CD4-positive, alpha-beta T cell treated with Interleukin-6 for 4 hours (primary cell): ENCODE measurements at regions not wholly inside any gene's neighbourhood (a gene's known extent, or its start where the extent isn't known, plus 50 kb on each side); places are given as distances from the start of the nearest gene placed in this dataset.

ENCODE experiments used
- DNase-seq: peaks from one replicate; pipeline ENCODE4 v3.0.0-alpha.2; 2020; ENCODE audit warnings: mixed read lengths

DNA sequence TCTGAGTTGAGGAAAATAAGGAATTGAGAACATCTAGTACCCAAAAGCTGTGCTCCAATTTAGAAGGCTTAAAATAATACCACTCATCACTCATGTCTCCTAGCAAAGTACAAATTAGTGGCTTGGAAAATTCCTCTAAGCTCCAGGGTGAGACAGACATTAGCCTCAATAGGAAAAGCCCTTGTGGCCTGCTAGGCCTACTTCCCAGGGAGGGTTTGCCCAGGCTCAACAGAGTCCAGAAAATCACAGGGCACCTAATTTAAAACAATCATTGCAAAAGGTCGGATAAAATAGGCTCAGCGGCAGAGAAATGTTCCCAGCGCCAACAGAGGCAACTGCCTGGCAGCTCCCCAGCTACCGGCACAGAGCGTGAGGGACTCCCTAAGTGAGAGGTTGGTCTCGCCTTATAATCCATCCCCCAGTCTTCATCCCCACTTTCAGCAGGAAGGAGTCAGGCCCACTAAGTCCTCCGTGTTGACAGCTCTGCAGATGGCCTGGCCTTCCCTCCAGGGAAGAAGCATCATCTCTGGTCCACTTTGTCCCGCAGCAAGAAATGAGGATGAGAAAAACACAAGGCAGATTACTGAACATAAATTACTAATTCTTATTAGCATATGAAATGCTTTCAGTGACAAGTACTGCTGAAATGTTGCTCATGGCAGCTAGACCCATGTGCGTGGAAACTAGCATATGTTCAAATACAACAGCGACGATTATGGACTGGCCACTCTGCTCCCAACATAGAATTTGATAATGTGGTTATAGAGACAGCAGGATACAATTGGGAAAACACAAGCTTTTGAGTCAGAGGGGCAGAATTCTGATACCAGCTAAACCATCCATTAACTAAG lies 1177.7 kb upstream of the AUTS2 start:
- no peak for DNase-seq

DNA sequence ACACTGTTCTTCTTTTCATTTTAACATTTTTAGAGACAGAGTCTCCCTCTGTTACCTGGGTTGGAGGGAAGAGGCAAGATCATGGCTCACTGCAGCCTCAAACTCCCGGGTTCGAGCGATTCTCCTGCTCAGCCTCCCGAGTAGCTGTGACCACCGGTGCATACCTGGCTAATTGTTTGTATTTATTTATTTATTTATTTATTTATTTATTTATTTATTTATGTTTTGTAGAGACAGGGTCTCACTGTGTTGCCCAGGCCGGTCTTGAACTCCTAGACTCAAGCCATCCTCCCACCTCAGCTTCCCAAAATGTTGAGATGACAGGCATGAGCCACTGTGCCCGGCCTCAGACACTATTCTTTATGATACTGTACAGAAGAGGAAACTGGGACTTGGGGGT lies 1176.6 kb upstream of the AUTS2 start:
- DNase-seq = no peak

DNA sequence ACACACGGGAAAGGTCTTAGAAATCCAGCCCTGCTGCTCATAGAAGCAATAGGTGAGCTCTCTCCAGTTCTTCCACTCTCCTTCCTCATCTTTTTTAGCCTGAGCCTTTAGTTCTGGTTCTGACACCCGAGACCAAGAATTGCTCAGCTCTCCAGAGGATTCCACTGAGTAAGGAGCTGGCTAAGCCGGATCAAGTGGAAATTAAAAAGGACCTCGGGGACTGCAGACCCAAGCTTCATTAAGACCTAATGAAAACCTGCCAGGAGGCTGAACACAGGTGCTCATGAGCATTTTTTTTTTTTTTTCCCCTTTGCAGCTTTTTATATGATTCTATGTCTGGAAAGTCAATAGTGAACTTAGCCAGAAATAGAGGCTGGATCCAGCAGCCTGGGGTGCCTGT lies 1176.0 kb upstream of the AUTS2 start:
- no peak for DNase-seq

DNA sequence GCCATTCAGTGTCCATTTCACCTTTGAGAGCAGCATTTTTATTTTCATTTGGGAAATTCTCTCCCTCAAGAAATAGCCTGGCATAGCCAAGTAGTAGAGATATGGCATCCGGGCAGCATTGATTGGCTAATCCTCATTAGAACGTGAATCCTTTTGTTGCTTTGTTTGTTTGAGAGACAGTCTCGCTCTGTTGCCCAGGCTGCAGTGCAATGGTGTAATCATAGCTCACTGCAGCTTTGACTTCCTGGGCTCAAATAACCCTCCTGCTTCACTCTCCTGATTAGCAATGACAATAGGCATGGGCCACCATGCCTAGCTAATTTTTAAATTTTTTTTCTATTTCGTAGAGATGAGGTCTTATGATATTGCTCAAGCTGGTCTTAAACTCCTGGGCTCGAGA lies 1174.9 kb upstream of the AUTS2 start:
- DNase-seq = no peak

DNA sequence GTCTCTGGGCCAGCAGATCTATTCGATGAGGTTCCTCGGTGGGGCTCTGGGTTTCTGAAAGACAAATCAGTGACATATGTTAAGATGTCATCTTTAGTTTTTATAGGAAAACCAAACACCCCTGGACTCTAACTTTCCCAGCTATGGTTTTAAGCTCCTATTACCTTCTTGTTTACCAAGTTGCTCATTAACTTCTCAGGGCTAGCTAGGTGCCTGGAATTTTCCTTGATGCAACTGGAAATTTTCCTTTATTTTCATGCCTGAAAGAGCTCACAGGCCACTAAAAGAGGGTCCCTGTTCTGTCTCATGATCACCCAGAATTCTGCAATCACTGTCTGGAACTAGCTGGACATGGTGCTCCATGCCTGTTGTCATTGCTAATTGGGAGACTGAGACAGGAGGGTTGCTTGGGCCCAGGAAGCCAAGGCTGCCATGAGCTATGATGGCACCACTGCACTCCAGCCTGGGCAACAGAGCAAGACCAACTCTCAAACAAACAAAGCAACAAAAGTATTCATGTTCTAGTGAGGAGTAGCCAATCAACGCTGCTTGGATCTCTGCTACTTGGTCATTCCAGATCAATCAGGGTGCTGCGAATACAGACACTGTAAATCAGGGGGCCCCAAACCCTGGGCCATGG lies 1173.5 kb upstream of the AUTS2 start:
- no peak for DNase-seq

DNA sequence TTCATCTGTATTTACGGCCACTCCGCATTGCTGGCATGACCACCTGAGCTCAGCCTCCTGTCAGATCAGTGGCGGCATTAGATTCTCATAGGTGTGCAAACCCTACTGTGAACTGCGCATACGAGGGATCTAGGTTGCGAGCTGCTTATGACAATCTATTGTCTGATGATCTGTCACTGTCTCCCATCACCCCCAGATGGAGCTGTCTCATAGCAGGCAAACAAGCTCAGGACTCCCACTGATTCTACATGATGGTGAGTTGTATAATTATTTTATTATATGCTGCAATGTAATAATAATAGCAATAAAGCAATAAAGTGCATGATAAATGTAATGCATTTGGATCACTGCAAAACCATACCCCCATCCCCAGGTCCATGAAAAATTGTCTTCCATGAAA lies 1172.9 kb upstream of the AUTS2 start:
- DNase-seq = no peak

DNA sequence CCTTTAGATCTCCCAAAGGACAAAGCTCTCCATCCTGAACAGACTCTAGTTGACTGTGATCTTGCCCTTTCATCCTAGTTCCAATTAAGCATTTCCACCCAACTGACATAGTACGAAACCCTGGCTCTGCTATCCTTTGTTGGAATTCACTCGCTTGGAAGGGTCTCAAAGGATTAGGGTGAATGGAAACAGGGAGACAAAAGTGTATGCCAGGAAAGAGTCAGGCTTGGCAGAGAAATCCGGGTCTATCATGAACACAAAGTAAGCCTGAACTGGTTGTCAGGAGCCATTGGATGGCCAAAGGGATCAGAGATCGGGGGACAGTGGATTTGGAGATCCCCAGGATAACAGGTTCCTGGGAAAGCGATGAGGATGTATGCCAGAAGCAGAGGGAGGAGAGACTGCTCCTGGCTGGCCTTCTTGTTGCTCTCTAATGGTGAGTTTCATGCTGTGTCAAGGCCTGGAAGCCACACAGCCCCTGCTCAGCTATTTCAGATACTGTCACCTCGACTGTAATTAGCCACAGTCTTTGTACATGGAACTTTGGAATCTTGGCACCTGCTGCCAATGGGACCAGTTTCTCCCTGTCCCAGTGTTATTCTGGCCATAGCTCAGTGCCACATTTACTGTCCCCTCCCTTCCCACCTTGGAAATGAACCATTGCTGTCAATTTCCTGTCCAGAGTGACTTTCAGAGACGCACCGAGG lies 1168.7 kb upstream of the AUTS2 start:
- DNase-seq = no peak

DNA sequence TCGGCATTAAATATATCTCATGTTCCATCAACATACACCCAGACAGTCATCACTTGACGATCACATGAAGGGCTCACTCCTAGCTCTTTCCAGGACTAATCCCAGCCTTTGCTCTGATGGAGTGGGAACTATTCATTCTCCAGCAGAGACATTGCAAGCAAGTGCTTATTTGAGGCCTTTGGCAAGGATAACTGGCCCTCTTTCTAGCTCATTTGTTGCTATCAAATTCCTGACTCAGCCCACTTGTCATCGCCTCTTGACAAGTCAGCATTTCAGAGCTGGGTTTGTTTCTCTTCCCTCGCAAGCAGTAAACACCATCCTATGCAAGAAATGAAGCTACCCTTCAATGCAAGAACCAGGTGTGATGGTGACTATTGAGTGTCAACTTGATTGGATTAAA lies 1165.7 kb upstream of the AUTS2 start:
- DNase-seq = no peak

DNA sequence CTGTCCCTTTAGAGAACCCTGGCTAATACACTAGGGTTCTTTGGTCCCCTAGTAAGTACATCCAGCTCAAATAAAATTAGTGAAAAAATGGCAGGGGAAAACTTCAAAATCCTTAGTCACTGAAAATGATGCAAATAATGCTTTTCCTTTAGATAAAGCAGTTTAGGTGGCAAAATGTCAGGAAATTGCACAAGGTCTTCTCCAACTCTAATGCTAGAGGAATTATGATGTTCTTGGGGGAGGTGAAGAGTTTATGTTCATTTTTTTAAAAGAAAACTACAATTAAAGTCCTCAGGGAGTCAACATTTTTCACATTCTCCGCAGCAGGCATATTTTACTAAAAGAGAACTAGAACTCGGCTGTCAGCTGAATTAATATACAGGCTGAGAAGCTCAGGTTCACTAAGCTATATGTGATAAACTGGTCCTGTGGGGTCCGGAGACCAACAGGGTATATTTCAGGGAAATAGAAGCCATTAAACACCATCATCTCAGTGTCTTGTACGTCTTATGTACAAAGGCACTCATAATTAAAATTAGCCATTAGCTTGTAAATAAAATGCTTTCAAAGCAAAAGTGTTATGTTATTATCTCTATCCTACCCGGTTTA lies 1164.7 kb upstream of the AUTS2 start:
- DNase-seq = no peak

DNA sequence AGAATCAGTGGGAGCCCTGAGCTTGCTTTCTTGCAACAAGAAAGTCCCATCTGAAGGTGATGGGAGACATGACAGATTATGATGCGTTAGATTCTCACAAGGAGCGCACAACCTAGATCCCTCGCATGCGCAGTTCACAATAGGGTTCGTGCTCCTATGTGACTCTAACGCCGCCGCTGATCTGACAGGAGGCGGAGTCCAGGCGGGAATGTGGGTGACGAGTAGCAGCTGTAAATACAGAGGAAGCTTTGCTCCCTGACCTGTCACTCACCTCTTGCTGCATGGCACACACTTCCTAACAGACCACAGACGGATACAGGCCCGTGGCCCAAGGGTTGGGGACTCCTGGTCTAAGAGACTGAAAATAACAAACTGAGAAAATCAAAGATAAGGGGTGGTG lies 1163.4 kb upstream of the AUTS2 start:
- DNase-seq = no peak

DNA sequence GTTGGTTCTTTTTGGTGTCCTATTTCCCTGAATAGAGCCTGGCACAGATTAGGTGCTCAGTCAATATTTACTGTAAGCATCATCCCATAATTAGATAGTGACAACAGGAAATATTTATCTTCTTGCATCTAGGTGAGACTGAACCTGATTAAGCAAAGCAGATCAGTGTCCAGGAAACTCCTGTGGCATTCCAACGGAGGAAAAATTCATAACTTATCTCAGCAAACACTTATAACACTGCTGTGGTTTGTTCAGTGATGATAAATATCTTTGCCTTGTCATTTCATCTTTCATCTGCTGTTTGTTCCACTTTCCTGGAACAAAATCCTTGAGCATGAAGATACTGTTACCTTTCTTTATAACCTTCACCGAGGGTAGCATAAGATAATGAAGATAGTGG lies 1160.3 kb upstream of the AUTS2 start:
- no peak for DNase-seq

DNA sequence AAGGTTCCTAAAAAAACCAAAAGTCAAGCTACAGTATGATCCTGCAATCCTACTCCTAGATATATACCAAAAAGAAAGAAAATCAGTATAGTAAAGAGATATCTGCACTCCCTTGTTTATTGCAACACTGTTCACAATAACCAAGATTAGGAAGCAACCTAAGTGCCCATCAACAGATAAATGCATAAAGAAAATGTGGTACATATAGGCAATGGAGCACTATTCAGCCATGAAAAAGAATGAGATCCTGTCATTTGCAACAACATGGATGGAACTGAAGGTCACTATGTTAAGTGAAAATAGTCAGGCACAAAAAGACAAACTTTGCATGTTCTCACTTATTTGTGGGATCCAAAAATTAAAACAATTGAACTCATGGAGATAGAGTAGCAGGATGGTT lies 1159.5 kb upstream of the AUTS2 start:
- DNase-seq = no peak

DNA sequence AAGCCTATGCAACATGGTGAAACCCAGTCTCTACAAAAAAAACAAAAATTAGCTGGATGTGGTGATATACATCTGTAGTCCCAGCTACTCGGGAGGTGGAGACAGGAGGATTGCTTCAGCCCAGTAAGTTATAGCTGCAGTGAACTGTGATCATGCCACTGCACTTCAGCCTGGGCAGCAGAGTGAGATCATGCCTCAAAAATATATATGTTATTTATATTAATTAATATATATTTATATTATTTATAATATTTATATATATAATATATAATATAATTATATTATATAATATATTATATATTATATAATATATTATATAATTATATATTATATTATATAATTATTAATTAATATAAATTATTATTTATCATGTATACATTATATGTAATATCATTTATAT lies 1158.4 kb upstream of the AUTS2 start:
- no peak for DNase-seq

DNA sequence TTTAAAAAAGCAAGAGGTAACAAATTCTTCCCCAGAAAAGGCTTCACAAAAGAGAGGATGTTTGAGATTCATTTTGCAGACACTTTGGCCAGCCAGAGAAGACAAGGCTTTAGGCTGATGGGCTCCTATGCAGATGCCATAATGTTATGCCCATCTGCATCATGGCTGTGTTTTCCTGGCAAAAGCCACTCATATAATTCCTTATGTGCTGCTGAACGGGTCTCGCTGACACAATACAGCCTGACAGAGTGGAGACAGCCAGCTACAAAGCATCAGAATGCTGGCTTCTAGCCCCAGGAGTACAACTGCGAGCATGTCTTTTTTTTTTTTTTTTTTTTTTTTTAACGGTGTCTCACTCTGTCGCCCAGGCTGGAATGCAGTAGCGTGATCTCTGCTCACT lies 1157.4 kb upstream of the AUTS2 start:
- DNase-seq = no peak

DNA sequence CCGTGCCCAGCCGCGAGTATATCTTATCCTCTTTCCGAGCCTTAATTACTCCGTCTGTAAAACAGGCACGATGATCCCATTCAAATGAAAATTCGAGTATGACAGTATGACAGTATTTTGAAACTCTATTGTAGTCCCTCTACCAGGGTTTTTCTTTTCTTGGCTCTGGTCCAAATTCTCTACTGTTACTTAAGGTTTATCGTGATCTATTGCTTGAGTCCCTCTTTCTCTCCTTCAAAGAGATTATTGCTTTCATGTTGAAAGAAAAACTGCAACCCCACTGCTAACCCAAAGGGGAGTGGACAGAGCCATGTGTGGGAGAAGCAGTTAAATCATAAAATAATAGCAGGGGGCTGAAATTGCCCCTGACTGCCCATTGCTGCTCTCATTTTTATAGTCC lies 1156.6 kb upstream of the AUTS2 start:
- no peak for DNase-seq

DNA sequence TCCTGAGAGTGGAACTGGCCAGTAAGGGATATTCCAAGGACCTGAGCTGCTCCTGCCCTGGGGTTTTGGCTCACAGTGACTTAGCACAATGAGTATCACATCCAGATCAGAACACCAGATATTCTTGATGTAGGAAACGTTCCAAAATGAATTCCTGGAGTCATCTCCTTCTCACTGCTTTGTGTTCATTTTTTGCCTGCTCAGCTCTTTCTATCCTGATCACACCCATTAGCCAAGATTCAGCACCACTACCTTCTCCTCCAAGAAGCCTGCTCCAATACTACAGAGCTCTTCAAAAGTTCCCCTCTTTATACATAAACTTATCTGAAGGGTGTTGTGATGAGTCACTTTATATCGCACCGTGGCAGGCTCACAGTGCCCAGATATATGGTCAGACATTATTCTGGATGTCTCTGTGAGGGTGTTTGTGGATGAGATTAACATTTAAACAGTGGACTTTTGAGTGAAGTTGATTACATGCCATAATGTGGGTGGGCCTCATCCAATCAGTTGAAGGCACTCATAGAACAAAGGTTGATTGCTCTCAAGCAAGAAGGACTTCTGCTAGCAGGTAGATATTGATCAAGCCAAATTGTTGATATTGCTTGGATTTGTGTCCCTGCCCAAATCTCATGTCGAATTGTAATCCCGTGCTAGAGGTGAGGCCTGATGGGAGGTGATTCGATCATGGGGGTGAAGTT lies 1155.2 kb upstream of the AUTS2 start:
- DNase-seq = no peak

DNA sequence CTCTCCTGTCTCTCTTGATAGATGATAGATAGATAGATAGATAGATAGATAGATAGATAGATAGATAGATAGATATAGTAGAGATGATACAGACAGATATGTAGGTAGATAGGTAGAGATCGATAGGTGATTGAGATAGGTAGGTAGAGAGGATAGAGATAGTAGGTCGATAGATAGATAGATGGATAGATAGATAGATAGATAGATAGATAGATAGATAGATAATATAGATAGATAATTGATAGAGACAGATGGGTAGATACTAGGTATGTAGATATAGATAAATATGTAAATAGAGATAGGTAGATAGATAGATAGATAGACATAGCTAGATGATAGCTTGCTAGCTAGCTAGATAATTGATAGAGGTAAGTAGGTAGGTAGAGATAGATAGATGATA lies 1154.2 kb upstream of the AUTS2 start:
- no peak for DNase-seq

DNA sequence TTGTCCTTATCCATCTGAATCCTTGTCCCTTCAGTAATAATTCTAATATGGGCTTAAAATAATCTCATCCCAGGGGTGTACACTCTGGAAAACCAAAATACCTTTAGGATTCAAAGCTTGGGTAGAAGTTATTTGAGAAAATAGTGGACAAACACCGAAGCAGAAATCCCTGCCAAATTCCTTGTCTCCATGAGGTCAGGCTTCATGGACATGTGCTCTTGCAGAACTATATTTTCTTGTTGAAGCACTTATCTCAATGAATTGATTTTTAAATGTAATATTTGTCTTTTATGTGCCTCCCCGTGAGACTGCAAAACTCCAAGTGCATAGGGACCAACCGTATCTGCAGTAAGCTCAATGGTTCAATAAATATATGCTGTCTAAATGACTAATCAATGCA lies 1153.3 kb upstream of the AUTS2 start:
- DNase-seq = no peak

DNA sequence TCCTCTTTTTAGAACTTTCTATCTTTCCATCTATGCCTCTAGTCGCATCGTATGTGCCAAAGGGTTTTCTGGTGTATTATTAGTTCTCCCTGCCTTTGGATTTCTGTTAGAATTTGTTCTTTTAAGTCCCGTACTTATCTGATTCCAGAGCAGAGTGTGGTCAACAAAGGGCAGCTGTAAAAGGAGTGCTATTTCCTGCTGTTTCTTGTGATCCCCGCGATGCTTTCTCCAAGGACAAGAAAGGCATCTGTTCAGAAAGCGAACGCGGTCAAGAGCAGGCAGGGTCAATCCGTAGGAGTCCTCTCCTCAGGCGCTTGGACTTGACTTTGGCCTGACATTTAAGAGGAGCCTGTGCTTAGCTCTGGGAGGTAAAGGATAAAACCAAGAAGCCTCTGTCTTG lies 1152.1 kb upstream of the AUTS2 start:
- no peak for DNase-seq

DNA sequence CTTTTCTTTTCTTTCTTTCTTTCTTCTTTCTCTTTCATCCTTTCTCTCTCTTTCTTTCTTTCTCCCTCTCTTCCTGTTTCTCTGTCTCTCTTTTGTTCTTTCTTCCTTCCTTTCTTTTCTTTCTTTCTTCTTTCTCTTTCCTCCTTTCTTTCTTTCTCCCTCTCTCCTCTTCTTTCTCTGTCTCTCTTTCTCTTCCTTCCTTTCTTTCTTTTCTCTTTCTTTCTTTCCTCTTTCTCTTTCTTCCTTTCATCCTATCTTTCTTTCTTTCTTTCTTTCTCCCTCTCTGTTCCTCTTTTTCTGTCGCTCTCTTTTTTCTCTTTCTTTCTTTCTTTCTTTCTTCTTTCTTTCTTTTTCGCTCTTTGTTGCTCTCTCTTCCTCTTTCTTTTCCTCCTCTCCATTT lies 1149.2 kb upstream of the AUTS2 start:
- DNase-seq = no peak

DNA sequence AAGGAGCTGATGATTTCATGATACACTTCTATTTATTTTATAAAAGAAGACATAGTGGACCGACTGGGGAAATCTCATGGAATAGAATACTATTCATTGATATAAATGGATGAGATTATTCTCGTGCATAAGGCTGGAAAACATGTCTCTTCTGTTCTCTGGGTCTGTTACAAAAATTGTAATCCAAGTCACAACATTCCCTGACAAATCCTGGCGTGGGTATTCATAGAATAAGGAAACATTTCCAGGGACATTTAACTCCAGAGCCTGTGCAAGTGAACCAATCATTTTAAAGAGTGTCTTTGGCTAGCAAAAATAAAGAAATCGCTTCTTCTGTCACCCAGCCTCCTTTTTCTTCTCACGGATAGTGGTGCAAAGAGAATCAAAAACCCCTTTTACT lies 1148.5 kb upstream of the AUTS2 start:
- no peak for DNase-seq

DNA sequence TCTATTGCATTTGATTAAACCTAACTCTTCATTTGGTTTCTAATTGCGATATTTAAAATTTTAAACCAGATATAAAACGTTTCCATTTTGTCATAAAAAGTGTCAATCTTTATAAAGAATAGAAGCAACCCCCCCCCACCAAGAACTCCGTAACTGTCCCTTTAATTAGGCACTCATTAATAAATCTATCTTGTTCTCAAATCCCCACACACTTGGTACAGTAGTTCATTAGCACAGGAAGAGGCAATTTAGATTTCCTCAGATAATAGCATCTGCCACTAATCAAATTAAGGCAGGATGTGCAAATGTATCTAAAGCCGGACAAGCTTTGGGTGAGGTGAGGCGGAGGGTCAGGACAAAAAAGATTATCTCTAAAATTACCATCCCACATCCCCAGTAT lies 1143.3 kb upstream of the AUTS2 start:
- no peak for DNase-seq

DNA sequence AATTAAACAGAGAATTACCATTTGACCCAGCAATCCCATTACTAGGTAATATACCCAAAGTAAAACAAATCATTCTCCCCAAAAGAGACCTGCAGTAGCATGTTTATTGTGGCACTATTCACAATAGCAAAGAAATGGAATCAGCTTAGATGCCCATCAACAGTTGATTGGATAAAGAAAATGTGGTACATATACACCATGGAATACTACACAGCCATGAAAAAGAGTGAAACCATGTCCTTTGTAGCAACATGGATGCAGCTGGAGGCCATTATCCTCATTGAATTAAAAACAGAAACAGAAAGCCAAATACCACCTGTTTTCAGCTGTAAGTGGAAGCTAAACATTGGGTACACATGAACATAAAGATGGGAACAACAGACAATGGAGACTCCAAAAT lies 1141.8 kb upstream of the AUTS2 start:
- DNase-seq = no peak
